Cerebellar cortex (tissue), 1 donor: ENCODE measurements at regions not wholly inside any gene's neighbourhood (a gene's known extent, or its start where the extent isn't known, plus 50 kb on each side); places are given as distances from the start of the nearest gene placed in this dataset.
"Not testable (repeated sequence)": the region's sequence is repeated elsewhere in the genome, so short reads cannot be mapped to it uniquely, and the experiment has no call there.

Experiments used
- DNase-seq: peaks from one replicate; pipeline ENCODE4 v3.0.0-alpha.2; 2015; ENCODE audit warnings: low spot score

DNA sequence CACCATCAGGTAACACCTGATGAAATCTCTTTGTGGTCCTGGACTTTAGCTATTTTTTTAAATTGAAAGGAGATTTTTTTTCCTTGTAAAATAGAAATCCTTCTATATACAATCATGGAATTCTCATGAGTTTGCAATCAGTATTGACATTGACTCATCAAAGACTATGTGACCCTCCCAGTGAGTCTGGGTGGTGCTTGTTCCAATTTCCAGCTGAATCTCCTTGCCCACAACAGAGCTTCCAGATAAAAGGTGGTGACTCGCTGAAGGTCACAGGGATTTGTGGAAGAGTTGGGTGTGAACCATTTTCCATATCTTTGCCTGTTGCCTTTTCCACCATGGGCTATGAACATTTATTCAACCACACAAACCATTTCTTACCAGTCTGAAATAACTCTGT is 486.6 kb downstream of the AJAP1 start:
- DNase-seq = no peak

GRCh38 chr1:5140136-5140535 is 485.7 kb downstream of the AJAP1 start:
- no peak for DNase-seq

- no peak for DNase-seq
Observed at GRCh38 chr1:5129746-5130355, 475.4 kb downstream of the AJAP1 start.

DNA sequence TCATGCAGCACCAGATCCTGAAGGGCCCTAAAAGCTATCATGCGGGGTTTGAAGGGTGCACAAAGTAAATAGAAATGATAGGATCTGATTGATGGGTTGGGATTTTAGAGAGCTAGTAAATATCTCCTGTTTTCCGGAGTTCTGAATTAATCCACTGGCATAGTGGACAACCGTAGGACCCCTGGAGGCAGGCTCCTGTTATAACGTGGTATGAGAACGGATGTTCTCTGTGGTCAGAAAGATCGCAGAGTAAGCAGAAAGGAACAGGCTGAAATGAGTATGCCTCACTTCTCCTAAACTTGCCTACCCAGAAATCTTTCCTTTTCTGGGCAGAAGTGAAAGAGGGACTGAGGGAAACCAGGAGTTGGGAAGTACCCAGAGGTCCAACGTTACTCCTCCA is 470.8 kb downstream of the AJAP1 start:
- DNase-seq = no peak

DNA sequence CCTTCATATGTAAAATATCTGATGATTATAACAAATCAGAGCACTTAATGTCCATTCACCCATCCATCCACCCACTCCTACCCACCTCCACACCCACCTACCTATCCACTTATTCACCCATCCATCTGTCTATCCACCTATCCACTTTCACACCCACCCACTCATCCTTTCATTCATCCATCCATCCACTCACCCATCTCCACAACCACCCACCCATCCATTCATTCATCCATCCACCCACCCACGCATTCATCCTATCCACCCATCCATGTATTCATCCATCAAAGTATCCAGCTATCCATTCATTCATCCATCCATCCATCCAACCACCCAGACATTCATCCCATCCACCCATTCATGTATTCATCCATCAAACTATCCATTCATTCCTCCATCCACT is 466.1 kb downstream of the AJAP1 start:
- no peak for DNase-seq

- no peak for DNase-seq
Observed at GRCh38 chr1:5119366-5120234, 465.2 kb downstream of the AJAP1 start.

- not testable (repeated sequence) for DNase-seq
Observed at GRCh38 chr1:5118771-5119170, 464.4 kb downstream of the AJAP1 start.

- not testable (repeated sequence) for DNase-seq
Observed at GRCh38 chr1:5118292-5118691, 463.9 kb downstream of the AJAP1 start.

GRCh38 chr1:5111581-5111980 is 457.2 kb downstream of the AJAP1 start:
- DNase-seq = no peak

DNA sequence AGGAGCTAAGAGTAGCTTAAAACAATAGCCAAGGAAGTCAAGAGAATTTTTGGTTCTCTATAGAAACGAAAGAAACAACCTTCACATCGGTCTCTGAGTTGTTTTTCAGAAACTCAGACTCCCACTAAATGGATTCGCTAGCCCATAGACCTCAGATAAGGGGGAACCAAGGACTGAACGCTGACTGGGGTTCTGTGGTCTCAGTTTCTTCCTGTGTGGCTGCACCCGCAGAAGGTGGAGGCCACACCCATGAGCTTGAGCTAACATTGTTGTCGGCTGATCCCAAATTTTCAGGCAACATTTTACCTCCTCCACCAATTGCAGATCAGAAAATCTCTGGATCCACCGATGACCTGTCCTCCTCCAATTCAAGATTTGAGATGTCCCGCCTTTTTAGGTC is 456.1 kb downstream of the AJAP1 start:
- no peak for DNase-seq

GRCh38 chr1:5109633-5110032 is 455.2 kb downstream of the AJAP1 start:
- DNase-seq = no peak

DNA sequence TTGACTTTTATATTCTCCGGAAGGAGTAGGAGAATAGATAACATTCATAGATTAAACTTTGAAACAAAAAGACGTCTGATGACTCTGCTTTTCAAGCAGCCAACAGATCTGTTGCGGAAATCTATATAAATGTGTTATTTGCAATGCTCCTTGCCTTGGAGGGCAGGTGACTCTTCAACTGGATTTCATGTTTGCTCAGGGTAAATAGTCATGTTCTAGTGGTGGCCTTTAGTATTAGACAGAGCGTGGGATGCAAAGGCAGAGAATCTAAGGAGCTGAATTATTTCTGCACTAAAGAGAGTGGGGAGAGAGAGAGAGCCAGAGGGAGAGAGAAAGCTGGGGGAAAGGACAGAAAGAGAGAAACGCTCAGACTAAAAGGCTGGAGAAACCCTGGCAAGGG is 454.3 kb downstream of the AJAP1 start:
- DNase-seq = no peak

DNA sequence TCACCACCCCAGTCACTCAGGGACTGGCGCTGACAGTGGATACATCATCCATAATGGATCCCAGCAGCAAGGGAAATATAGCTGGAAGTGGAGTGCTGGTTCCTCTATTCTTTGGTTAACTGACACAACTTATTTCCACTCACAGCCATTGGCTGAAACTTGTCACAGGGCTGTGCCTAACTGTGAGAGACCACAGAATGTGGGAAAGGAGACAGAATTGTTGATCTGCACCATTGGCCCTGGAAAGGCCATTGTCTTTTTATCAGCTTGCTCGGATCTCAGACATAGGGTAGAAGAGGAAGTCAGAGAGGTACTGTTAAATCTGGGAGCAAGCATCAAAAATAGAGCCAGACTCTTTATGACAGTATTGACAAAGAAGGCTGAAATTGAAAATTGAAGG is 451.3 kb downstream of the AJAP1 start:
- no peak for DNase-seq

DNA sequence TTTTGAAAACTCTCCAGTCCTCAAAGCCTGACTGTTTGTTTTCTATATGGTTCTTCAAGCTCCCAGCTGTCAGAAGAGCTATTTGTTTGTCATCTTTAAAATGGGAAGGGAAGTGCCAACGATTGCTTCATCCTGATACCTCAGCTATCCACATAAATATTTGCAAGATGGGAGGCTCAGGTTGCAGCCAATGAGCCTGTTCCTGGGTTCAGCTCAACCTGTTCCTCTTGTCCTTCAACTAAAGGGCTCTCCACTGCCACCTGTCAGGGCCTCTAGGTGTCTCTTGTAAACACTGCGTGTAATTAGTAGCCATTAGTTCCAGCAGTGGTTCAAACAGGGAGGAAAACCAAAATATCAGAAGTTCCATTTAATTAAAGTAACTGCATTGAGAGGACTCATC is 445.1 kb downstream of the AJAP1 start:
- DNase-seq = no peak

DNA sequence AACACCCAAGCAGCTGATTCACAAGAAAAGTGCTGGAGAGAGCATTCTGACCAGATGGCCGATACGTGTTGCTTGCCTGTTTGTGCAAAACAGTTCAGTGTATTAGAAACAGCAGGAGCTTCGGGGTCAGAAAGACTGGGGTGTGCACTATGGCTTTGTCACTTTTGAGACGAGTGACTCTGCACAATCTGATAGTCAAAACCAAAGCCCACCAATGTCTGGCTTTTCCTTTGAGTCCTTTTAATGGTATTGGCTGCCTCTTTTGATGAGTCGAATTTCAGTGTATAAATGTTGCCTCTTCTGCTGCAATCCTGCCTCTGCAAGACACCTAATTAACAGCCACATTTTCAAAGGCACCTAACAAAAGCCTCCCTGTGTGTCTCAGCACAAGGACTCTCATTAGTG is 444.6 kb downstream of the AJAP1 start:
- peak; percentile 1 for DNase-seq

- DNase-seq = no peak
Observed at GRCh38 chr1:5093042-5093441, 438.6 kb downstream of the AJAP1 start.

GRCh38 chr1:5084676-5085075 is 430.3 kb downstream of the AJAP1 start:
- peak; percentile 8 for DNase-seq

DNA sequence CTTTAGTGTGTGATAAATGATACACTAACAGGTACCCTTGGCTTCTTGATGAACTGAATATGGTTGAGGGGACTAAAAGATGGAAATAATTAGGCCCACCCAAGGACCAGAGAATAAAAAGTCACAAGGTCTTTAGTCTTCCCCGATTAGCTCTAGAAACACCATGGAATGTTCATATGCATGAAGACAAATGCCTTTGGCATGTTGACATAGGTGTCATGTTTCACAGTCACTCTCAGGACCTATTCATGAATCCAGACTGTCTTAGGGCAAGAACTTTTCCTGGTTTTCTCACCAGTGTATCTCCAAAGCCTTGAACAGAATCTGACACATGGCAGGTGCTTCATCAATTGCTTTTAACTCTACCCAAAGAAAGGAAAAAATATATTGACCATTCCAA is 412.8 kb downstream of the AJAP1 start:
- no peak for DNase-seq

GRCh38 chr1:5053744-5054143 is 399.3 kb downstream of the AJAP1 start:
- DNase-seq = no peak

DNA sequence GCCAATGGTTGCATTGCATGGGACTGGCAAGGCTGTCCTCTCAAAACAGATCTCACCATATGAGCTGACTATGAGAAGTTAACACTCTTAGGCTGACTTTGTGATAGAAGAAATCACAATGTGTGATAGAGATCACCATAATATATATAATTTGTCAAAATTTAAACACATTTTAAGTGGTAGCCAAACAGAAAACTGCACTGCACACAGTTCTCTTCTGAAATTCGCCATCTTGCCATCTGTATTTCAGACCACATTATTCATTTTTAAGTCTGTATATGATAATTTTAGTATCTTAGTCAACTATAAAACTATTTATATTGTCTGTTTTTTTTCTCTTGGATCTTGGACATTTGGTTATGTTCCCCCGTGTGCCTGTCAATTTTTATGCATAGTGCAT is 374.7 kb downstream of the AJAP1 start:
- DNase-seq = no peak

- DNase-seq = no peak
Observed at GRCh38 chr1:5012249-5012648, 357.8 kb downstream of the AJAP1 start.

DNA sequence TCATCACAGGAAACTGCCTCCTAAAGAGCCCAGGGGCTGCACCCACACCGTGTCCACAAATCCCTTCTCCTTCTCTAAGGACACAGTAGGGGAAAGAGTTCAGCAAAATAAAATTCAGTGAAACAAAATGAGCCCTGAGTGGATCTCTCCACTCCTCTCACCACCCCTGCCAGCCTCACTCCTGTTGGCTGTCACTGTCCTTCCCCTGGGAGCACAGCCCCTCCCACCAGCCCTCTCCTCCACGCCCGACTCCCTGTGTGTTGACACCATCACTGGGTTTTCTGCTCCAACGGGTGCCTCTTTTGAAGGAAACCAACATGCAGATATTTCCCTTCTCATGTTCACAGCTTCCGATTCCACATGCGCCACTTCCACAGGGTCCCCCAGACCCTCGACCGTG is 356.2 kb downstream of the AJAP1 start:
- DNase-seq = no peak

- no peak for DNase-seq
Observed at GRCh38 chr1:5010236-5010635, 355.8 kb downstream of the AJAP1 start.
